ENCODE measurements at regions not wholly inside any gene's neighbourhood (a gene's known extent, or its start where the extent isn't known, plus 50 kb on each side); places are given as distances from the start of the nearest gene placed in this dataset.

GRCh38 chr17:13160790-13161189 is 143.0 kb upstream of the ELAC2 start:
- no peak for TF ChIP-seq POLR2AphosphoS5 (IDR thresholded peaks at IDR 0.05; ENCODE audit: low read depth, low read length)
- TF ChIP-seq REST (IDR thresholded peaks at IDR 0.05; ENCODE audit: insufficient read depth in 1 of 2, low read depth in 2 of 2, low read length in 2 of 2): no peak
- TF ChIP-seq SIN3A (IDR thresholded peaks at IDR 0.05; ENCODE audit: borderline replicate concordance, insufficient read depth, low read length): no peak
- TF ChIP-seq TAF1 (IDR thresholded peaks at IDR 0.05; ENCODE audit: borderline replicate concordance, insufficient read depth, low read length): no peak
